OCI-M1 (cell line): ENCODE measurements at regions not wholly inside any gene's neighbourhood (a gene's known extent, or its start where the extent isn't known, plus 50 kb on each side); places are given as distances from the start of the nearest gene placed in this dataset.

Source experiments
- DNase-seq: peaks from one replicate; lab custom pipeline; 2025; lab: John Stamatoyannopoulos, UW

GRCh38 chr5:60336491-60336890 lies 363.5 kb downstream of the DEPDC1B start:
- DNase-seq: no peak

GRCh38 chr5:60335913-60336312 lies 364.1 kb downstream of the DEPDC1B start:
- no peak for DNase-seq

GRCh38 chr5:60334281-60334713 lies 365.7 kb downstream of the DEPDC1B start:
- DNase-seq: no peak

- no peak for DNase-seq
These were observed 366.9 kb downstream of the DEPDC1B start for GRCh38 chr5:60333005-60333571.

- peak; percentile 43 for DNase-seq
These were observed 367.5 kb downstream of the DEPDC1B start for GRCh38 chr5:60332244-60333004.

GRCh38 chr5:60330236-60330635 lies 369.7 kb downstream of the DEPDC1B start:
- DNase-seq: peak; percentile 7

GRCh38 chr5:60325870-60326269 lies 374.1 kb downstream of the DEPDC1B start:
- no peak for DNase-seq

- DNase-seq: no peak
These were observed 376.4 kb downstream of the DEPDC1B start for GRCh38 chr5:60323596-60323995.

- DNase-seq: no peak
These were observed 387.9 kb downstream of the DEPDC1B start for GRCh38 chr5:60312098-60312497.

- no peak for DNase-seq
These were observed 400.0 kb downstream of the DEPDC1B start for GRCh38 chr5:60299944-60300343.

- DNase-seq: no peak
These were observed 402.3 kb downstream of the DEPDC1B start for GRCh38 chr5:60297658-60298057.

GRCh38 chr5:60295423-60295822 lies 401.9 kb upstream of the PDE4D start:
- DNase-seq: peak; percentile 59

GRCh38 chr5:60293518-60293917 lies 400.0 kb upstream of the PDE4D start:
- no peak for DNase-seq

- peak; percentile 92 for DNase-seq
These were observed 393.7 kb upstream of the PDE4D start for GRCh38 chr5:60287174-60287771.

GRCh38 chr5:60285910-60286309 lies 392.4 kb upstream of the PDE4D start:
- DNase-seq: no peak

GRCh38 chr5:60280943-60281342 lies 387.4 kb upstream of the PDE4D start:
- no peak for DNase-seq

- no peak for DNase-seq
These were observed 384.4 kb upstream of the PDE4D start for GRCh38 chr5:60277941-60278340.

GRCh38 chr5:60274747-60275146 lies 381.2 kb upstream of the PDE4D start:
- DNase-seq: no peak

GRCh38 chr5:60271517-60271916 lies 378.0 kb upstream of the PDE4D start:
- DNase-seq: peak; percentile 14

GRCh38 chr5:60267907-60268306 lies 374.4 kb upstream of the PDE4D start:
- DNase-seq: no peak

GRCh38 chr5:60263346-60263745 lies 369.8 kb upstream of the PDE4D start:
- no peak for DNase-seq

GRCh38 chr5:60262576-60263295 lies 369.2 kb upstream of the PDE4D start:
- DNase-seq: no peak

- DNase-seq: no peak
These were observed 368.2 kb upstream of the PDE4D start for GRCh38 chr5:60261732-60262131.
